ENCODE measurements at regions not wholly inside any gene's neighbourhood (a gene's known extent, or its start where the extent isn't known, plus 50 kb on each side); places are given as distances from the start of the nearest gene placed in this dataset.
"Not testable (repeated sequence)": the region's sequence is repeated elsewhere in the genome, so short reads cannot be mapped to it uniquely, and the experiment has no call there.

DNA sequence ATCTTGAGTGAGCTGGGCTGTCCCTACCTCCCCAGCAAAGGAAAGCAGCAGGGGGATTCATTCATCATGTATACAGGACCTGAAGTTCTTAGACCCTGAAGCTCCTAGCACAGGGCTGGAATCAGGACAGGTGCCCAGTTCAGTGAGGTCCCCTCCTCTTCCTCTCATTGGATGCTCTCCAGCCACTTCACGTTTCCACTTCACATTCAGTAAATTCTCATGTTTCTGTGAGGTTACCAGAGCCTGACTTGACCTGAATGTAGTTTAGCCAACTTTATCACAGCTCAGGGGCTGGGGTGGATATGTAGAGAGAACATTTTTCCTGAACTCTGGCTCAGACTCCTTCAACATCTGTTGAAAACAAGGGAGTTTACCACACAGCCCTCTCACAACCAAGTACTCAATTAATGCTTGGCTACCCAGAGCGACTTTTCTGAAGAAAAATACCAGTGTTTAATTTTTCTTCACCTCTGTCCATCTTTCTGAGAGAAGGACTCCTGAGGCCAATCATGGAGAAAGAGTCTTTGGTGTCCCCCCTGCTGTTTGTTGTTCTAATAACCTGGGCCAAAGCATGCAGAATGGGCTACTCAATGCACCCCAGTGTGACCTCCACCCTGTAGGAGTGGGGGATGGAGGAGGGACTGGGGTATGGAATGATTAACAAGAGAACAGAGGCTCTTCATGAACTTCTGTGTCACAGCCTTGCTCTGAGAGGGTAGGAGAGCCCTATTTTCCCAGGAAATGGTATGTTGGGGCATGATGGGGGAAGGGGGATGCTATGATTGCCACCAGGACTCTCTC, 108.3 kb upstream of the FGGY start:
- POLR2A ChIA-PET, result no interaction called here
- DNase-seq (no peak), ATAC-seq (no peak)
- Mint-ChIP-seq H3K4me3 (no peak overlapping the region), H3K27ac (no peak overlapping the region), H3K27me3 (peaks cover 0 to 8% (median 0%) of the 10 kb centered on the region in 5 donors), H3K9me3 (peaks cover 0 to 4% (median 0%) of the 10 kb centered on the region in 9 donors), H3K36me3 (peaks cover 0 to 8% (median 0%) of the 10 kb centered on the region in 3 donors), H3K4me1 (peaks cover 0 to 4% (median 0%) of the 10 kb centered on the region in 4 donors)

DNA sequence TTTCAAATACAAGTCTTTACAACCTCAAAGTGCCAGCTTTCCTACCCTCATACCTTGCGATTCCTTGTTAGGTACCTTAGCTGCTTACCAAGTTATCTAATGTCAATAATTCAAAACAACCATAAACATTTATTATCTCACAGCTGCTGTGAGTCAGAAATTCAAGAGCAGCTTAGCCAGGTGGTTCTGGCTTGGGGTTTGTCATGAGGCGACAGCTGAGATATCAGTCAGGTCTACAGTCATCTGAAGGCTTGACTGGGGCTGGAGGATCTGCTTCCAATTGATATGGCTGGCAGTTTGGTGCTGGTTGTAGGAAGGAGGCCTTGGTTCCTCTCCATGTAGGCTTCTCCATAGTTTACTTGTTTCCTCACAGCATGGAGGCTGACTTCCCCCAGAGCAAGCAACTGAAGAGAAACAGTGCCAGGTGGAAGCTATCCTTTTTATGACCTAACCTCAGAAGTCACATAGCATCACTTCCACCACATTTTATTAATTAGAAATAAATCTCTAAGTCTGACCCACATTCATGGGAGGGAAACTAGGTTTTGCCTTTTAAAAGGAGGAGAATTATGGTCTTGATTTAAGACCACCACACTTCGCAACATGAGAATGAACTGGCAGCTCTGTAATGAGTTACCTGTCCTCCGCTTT, 103.3 kb upstream of the FGGY start:
- Mint-ChIP-seq H3K4me3 (no peak overlapping the region), H3K36me3 (peaks cover 0 to 8% (median 3%) of the 10 kb centered on the region in 3 donors), H3K4me1 (peaks cover 0 to 4% (median 0%) of the 10 kb centered on the region in 4 donors), H3K27me3 (peaks cover 0 to 14% (median 3%) of the 10 kb centered on the region in 5 donors), H3K9me3 (peaks cover 0 to 7% (median 3%) of the 10 kb centered on the region in 9 donors), H3K27ac (no peak overlapping the region)
- POLR2A ChIA-PET, result no interaction called here
- no peak for ATAC-seq
- DNase-seq, result no peak

DNA sequence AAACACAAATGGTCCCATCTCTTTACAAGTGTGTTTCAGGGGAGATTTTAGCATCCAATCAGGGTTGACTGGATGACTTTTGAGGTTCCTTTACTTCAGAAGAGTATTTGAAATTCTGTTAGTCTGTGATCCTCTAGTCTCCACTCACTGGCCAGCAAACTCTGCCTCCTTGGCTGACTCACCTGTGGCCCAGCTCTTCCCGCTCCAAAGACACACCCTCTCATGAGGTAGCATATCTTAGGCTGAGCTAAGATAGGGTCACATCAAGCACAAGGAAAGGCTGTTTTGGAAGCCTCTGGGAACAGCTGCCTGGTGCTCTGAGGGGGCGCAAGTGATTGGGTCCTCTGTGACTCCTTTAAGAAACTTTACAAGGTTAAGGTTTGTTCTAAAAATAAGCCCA, 102.3 kb upstream of the FGGY start:
- peaks cover 0 to 8% (median 3%) of the 10 kb centered on the region in 3 donors for H3K36me3 Mint-ChIP-seq
- POLR2A ChIA-PET, result no interaction called here
- no peak overlapping the region for H3K4me3 Mint-ChIP-seq
- peaks cover 0 to 7% (median 1%) of the 10 kb centered on the region in 9 donors for H3K9me3 Mint-ChIP-seq
- no peak overlapping the region for H3K27ac Mint-ChIP-seq
- no peak for ATAC-seq
- peaks cover 0 to 3% (median 0%) of the 10 kb centered on the region in 4 donors for H3K4me1 Mint-ChIP-seq
- peaks cover 0 to 11% (median 3%) of the 10 kb centered on the region in 5 donors for H3K27me3 Mint-ChIP-seq
- no peak for DNase-seq

DNA sequence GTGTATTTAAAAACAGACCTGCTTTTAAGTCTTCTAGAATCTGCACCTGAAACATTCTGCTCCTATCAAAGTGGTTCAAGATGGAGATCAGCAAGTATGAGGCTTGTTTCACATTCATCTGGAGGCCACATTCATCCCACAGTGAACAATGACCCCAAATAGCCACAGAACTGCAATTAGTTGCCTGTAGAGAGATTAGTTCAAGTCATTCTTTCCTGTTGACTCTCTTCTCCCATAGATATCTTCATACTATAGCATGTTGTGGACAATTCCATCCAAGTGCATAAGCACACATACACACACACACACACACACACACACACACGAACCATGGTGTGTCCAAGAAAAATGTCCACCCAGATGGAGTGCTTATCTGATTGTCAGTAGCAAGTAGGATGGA, 101.7 kb upstream of the FGGY start:
- DNase-seq (no peak), ATAC-seq (no peak)
- peaks cover 0 to 7% (median 1%) of the 10 kb centered on the region in 9 donors for H3K9me3 Mint-ChIP-seq
- POLR2A ChIA-PET, result no interaction called here
- H3K4me1 Mint-ChIP-seq, result no peaks in the 10 kb centered on the region
- no peak overlapping the region for H3K4me3 Mint-ChIP-seq
- peaks cover 0 to 8% (median 3%) of the 10 kb centered on the region in 3 donors for H3K36me3 Mint-ChIP-seq
- H3K27me3 Mint-ChIP-seq, result peaks cover 0 to 9% (median 5%) of the 10 kb centered on the region in 5 donors
- no peak overlapping the region for H3K27ac Mint-ChIP-seq

DNA sequence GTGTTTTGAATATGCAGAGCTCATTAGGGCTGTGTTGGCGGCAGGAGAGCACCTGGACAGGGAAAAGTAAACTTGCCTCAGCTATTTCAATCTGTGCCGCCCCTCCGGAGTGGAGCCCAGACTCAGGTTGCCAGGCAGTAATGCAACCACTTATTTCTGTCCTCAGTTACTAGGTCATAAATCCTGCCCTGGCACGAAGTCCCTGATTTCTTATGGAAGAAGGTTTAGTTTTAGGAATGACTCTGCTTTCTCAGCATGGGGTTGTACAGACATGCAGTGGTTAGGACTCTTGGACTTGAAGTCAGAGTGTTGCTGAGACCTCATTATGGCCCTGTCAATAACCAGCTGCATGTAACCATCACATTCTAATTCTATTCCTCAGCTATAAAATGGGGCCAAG, 98.3 kb upstream of the FGGY start:
- Mint-ChIP-seq H3K27me3 (peaks cover 0 to 9% (median 2%) of the 10 kb centered on the region in 5 donors), H3K27ac (no peak overlapping the region), H3K4me1 (no peaks in the 10 kb centered on the region), H3K9me3 (peaks cover 0 to 6% (median 0%) of the 10 kb centered on the region in 9 donors), H3K36me3 (peaks cover 0 to 6% (median 0%) of the 10 kb centered on the region in 3 donors), H3K4me3 (no peak overlapping the region)
- no peak for DNase-seq
- POLR2A ChIA-PET, result no interaction called here
- ATAC-seq, result no peak

DNA sequence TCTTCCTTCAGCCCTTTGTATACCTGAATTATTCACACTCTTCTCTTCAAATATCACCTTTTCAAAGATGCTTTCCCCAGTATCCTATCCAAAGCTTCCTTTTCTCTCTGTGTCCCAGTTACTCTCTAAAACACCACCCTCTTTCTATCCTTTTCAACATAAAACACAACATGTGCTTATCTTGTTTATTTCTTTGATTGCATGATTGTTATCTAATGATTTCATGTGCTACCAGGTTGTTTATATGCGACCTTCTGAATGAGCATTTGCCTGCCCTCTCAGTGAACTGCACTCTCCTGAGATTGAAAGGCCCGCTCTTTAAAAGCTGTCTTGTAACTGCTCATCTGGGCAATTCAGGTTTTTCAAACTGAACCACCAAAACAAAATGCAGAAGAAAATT, 97.7 kb upstream of the FGGY start:
- POLR2A ChIA-PET, result no interaction called here
- peaks cover 0 to 4% (median 0%) of the 10 kb centered on the region in 9 donors for H3K9me3 Mint-ChIP-seq

DNA sequence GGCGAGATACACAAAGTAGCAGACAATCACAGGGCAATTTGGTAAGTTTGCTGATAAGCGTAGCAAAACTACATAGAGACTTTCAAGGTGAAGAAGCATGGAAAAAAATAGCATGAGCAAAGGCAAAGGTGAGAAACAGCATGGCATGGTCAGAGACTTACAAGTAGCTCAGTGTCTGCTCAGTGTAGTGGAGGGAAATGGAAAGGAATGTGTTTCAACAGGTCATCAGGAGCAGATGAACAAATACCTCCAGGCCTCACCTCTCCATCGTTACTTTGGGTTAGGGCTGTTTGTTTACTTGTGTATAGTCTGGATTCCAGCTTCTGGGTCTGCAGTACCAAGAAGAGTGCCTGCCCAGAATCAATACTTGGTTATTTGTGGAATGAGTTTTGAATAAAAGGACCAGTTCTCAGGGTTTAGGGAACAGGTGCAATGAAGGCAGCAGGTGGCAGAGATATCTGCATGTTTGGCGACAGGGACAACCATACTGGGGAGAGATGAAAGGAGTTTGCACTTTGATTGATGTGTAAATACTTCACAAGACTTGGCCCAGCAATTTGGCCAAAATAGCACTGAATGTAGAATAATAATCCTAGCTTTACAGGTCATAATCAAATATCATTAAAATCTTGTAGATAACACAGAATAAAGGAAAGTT, 97.0 kb upstream of the FGGY start:
- Mint-ChIP-seq H3K4me3 (no peak overlapping the region), H3K27ac (no peak overlapping the region)

More for the DNA sequence above, 97.7 kb upstream of the FGGY start:
- no peaks in the 10 kb centered on the region for H3K4me1 Mint-ChIP-seq
- DNase-seq (no peak), ATAC-seq (no peak)
- peaks cover 0 to 4% (median 0%) of the 10 kb centered on the region in 3 donors for H3K36me3 Mint-ChIP-seq
- no peak overlapping the region for H3K4me3 Mint-ChIP-seq
- H3K27ac Mint-ChIP-seq, result no peak overlapping the region
- peaks cover 0 to 9% (median 2%) of the 10 kb centered on the region in 5 donors for H3K27me3 Mint-ChIP-seq

DNA sequence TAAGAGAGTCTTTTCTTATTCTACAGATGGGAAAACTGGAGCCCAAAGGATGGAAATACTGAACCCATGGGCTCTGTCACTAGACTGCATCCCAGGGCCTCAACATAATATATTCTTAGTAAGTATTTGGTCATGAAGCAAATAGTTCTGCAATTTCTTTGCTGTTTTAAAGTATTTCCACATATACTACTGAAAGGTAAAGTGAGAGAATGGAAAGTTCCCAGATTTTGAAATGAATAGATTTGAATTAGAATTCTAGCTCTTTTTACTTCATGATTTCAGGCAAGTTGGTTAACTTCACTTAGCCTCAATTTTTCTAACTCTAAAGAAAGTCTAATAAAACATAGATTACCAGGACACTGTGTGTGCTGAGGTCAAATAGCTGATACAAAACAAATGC, 95.6 kb upstream of the FGGY start:
- peaks cover 0 to 12% (median 4%) of the 10 kb centered on the region in 9 donors for H3K9me3 Mint-ChIP-seq
- no peak overlapping the region for H3K27ac Mint-ChIP-seq
- H3K4me3 Mint-ChIP-seq, result no peak overlapping the region
- POLR2A ChIA-PET, result no interaction called here
- ATAC-seq, result no peak
- peaks cover 0 to 9% (median 3%) of the 10 kb centered on the region in 5 donors for H3K27me3 Mint-ChIP-seq
- peaks cover 0 to 9% (median 7%) of the 10 kb centered on the region in 3 donors for H3K36me3 Mint-ChIP-seq
- no peaks in the 10 kb centered on the region for H3K4me1 Mint-ChIP-seq
- no peak for DNase-seq

More for the DNA sequence above, 97.0 kb upstream of the FGGY start:
- no peak for DNase-seq
- Mint-ChIP-seq H3K27me3 (peaks cover 0 to 9% (median 3%) of the 10 kb centered on the region in 5 donors), H3K9me3 (peaks cover 0 to 7% (median 2%) of the 10 kb centered on the region in 9 donors), H3K36me3 (peaks cover 0 to 6% (median 4%) of the 10 kb centered on the region in 3 donors), H3K4me1 (no peaks in the 10 kb centered on the region)
- POLR2A ChIA-PET, result no interaction called here
- ATAC-seq, result no peak

DNA sequence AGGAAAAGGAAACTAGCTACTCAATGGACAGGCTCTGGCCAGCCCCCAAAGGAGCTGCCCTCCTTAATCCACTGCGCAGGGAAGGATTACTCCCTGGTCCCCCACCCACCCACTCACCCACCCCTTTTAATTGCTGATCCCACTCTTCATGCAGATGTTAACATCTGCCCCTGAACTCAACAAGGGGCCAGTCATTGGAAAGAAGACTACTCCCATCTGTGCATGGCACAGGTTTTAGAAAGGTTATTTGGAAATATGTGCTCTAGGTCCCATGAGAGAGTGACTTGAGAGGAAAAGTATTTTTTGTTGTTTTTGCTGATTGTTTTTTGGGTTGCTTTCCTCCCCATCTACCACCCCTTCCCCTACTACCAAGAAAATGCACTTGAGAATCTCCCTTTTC, 94.4 kb upstream of the FGGY start:
- peaks cover 0 to 12% (median 4%) of the 10 kb centered on the region in 9 donors for H3K9me3 Mint-ChIP-seq
- ATAC-seq (no peak), DNase-seq (no peak)
- H3K27ac Mint-ChIP-seq, result no peak overlapping the region
- H3K4me1 Mint-ChIP-seq, result no peaks in the 10 kb centered on the region
- no peak overlapping the region for H3K4me3 Mint-ChIP-seq
- peaks cover 0 to 9% (median 7%) of the 10 kb centered on the region in 3 donors for H3K36me3 Mint-ChIP-seq
- peaks cover 0 to 6% (median 0%) of the 10 kb centered on the region in 5 donors for H3K27me3 Mint-ChIP-seq
- POLR2A ChIA-PET, result no interaction called here

DNA sequence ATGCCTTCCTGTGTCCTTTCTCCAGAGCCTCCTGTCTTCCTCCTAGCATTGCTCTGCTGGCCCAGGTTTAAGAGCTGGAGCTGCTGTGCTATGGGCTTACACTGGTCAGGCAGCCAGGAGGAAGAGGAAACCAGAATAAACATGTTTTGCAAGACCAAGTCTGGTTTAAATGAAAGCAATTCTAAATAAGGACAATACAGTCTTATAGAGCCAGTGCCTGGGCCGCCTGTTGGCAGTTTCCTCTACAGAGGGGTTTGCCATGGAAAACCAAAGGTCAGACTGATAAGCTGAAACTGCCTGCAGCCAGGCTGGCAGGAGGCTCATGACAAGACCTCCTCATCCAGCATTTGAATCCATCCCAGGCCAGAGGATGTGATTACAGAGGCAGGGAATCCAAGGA, 92.9 kb upstream of the FGGY start:
- peaks cover 0 to 9% (median 7%) of the 10 kb centered on the region in 3 donors for H3K36me3 Mint-ChIP-seq
- peaks cover 0 to 6% (median 0%) of the 10 kb centered on the region in 5 donors for H3K27me3 Mint-ChIP-seq
- POLR2A ChIA-PET, result interaction anchor here (0.6 kb wide), 1 partner anchor 59 kb away, joined by 3 read pairs; no protein-coding TSS in a partner anchor
- ATAC-seq (no peak), DNase-seq (no peak)
- no peak overlapping the region for H3K4me3 Mint-ChIP-seq
- peaks cover 0 to 12% (median 6%) of the 10 kb centered on the region in 9 donors for H3K9me3 Mint-ChIP-seq
- no peak overlapping the region for H3K27ac Mint-ChIP-seq
- no peaks in the 10 kb centered on the region for H3K4me1 Mint-ChIP-seq

DNA sequence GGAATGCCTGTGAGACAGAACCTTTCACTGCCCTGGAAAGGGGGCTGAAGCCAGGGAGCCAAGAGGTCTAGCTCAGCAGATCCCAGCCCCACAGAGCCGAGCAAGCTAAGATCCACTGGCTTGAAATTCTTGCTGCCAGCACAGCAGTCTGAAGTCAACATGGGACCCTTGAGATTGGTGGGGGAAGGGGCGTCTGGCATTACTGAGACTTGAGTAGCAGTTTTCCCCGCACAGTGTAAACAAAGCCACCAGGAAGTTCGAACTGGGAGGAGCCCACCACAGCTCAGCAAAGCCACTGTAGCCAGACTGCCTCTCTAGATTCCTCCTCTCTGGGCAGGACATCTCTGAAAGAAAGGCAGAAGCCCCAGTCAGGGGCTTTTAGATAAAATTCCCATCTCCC, 90.3 kb upstream of the FGGY start:
- DNase-seq, H3K4me3 Mint-ChIP-seq, H3K36me3 Mint-ChIP-seq, H3K27me3 Mint-ChIP-seq, ATAC-seq, POLR2A ChIA-PET, H3K4me1 Mint-ChIP-seq: not testable (repeated sequence)
- Mint-ChIP-seq H3K9me3 (peaks cover 0 to 15% (median 10%) of the 10 kb centered on the region in 9 donors), H3K27ac (peak overlapping the region in 1 of 10 donors; percentile 47)

DNA sequence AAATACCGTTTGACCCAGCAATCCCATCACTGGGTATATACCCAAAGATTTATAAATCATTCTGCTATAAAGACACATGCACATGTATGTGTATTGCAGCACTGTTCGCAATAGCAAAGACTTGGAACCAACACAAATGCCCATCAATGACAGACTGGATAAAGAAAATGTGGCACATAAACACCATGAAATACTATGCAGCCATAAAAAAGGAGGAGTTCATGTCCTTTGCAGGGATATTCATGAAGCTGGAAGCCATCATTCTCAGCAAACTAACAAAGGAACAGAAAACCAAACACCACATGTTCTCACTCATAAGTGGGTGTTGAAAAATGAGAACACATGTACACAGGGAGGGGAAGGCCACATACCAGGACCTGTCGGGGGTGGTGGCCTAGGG, 86.5 kb upstream of the FGGY start:
- peaks cover 0 to 11% (median 2%) of the 10 kb centered on the region in 9 donors for H3K9me3 Mint-ChIP-seq
- H3K27me3 Mint-ChIP-seq, H3K27ac Mint-ChIP-seq, H3K36me3 Mint-ChIP-seq, DNase-seq, ATAC-seq, H3K4me1 Mint-ChIP-seq, POLR2A ChIA-PET, H3K4me3 Mint-ChIP-seq: not testable (repeated sequence)

DNA sequence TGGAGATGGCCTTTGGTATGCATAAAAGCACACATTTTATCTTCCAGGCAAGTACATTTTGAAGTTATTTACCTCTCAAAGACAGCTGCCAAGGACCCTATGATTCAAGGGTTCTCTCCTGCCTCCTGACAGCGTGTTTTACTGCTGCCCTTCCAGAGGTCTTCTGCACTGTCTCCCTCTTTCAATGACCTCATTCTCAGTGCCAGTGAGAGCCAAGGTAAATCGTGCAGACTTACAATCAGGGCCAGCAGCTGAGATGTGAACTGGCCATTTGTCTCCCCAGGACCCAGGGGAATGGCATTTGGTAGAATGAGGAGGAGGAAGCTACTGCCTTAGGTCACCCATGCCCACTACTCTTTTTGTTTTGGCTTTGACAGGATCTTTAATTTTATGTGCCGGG, 84.2 kb upstream of the FGGY start:
- H3K27me3 Mint-ChIP-seq, result no peaks in the 10 kb centered on the region

More for the DNA sequence above, 84.2 kb upstream of the FGGY start:
- Mint-ChIP-seq H3K27ac (no peak overlapping the region), H3K4me1 (peaks cover 0 to 2% (median 0%) of the 10 kb centered on the region in 4 donors), H3K9me3 (peaks cover 0 to 22% (median 5%) of the 10 kb centered on the region in 9 donors), H3K4me3 (no peak overlapping the region), H3K36me3 (peaks cover 0 to 5% (median 1%) of the 10 kb centered on the region in 3 donors)
- POLR2A ChIA-PET, result no interaction called here
- no peak for ATAC-seq
- no peak for DNase-seq

Data from naive thymus-derived CD8-positive, alpha-beta T cell (primary cell).